Fibroblast of lung (primary cell): ENCODE measurements at regions not wholly inside any gene's neighbourhood (a gene's known extent, or its start where the extent isn't known, plus 50 kb on each side); places are given as distances from the start of the nearest gene placed in this dataset.

ENCODE experiments used
- DNase-seq, 2 donors: peaks; one replicate each; pipeline versions ENCODE4 v3.0.0 to v3.0.0-alpha.2; 2010; ENCODE audit warnings: low read depth in 2 of 2
- H2AFZ ChIP-seq: 2 replicates; pipeline ENCODE4 v1.5.1; 2012; ENCODE audit warnings: low read length, control low read depth, inconsistent platforms
- H3K27ac ChIP-seq: 2 replicates; pipeline ENCODE4 v1.5.1; 2011; ENCODE audit warnings: low read length, control low read depth; ENCODE audit not compliant: insufficient read depth
- H3K27me3 ChIP-seq: 2 replicates; pipeline ENCODE4 v1.5.1; 2011; ENCODE audit warnings: mild to moderate bottlenecking, low read length; ENCODE audit not compliant: control insufficient read depth, insufficient read depth
- H3K36me3 ChIP-seq: 2 replicates; pipeline ENCODE4 v1.5.1; 2011; ENCODE audit warnings: low read length; ENCODE audit not compliant: control insufficient read depth, insufficient read depth
- H3K4me1 ChIP-seq: 2 replicates; pipeline ENCODE4 v1.5.1; 2011; ENCODE audit warnings: low read length; ENCODE audit not compliant: control insufficient read depth, insufficient read depth; ENCODE audit errors: extremely low read depth
- H3K4me2 ChIP-seq: 2 replicates; pipeline ENCODE4 v1.5.1; 2011; ENCODE audit warnings: low read length, control low read depth; ENCODE audit not compliant: insufficient read depth; ENCODE audit errors: extremely low read depth
- H3K4me3 ChIP-seq, 4 experiments: fragments of 200-600 bp in 1 of 4; sonication (generic) in 1 of 4; replicated peaks in 1 of 4; 2 replicates each; pipeline ENCODE4 v1.5.1; 2011 to 2016; ENCODE audit warnings: low read length in 4 of 4, low read depth in 3 of 4, mild to moderate bottlenecking in 3 of 4, control low read depth in 2 of 4, inconsistent platforms in 1 of 4, mixed read lengths in 1 of 4; ENCODE audit not compliant: insufficient read depth in 1 of 4; ENCODE audit errors: control extremely low read depth in 1 of 4
- H3K79me2 ChIP-seq: 2 replicates; pipeline ENCODE4 v1.5.1; 2012; ENCODE audit warnings: mild to moderate bottlenecking, low read length, inconsistent platforms; ENCODE audit not compliant: control insufficient read depth, insufficient read depth
- H3K9ac ChIP-seq: 2 replicates; pipeline ENCODE4 v1.5.1; 2011; ENCODE audit warnings: mild to moderate bottlenecking, low read length, control low read depth; ENCODE audit not compliant: insufficient read depth
- H3K9me3 ChIP-seq: 2 replicates; pipeline ENCODE4 v1.5.1; 2012; ENCODE audit warnings: low read depth, low read length; ENCODE audit not compliant: control insufficient read depth, insufficient read depth
- H4K20me1 ChIP-seq: 2 replicates; pipeline ENCODE4 v1.5.1; 2011; ENCODE audit warnings: low read length; ENCODE audit not compliant: control insufficient read depth, insufficient read depth; ENCODE audit errors: extremely low read depth
- EZH2 ChIP-seq: IDR thresholded peaks from 2 replicates; pipeline ENCODE4 v1.5.1; 2012; ENCODE audit warnings: low read length, control low read depth, mild to moderate bottlenecking; ENCODE audit errors: missing control alignments
- TF ChIP-seq, protein P1 (sequence below), 2 donors: IDR thresholded peaks in 1 of 2; conservative IDR thresholded peaks in 1 of 2; 1 replicate in 1 of 2; 2 replicates in 1 of 2; pipeline ENCODE4 v1.5.1; 2011 to 2012; ENCODE audit warnings: low read length in 2 of 2, control low read depth in 1 of 2, inconsistent platforms in 1 of 2, low read depth in 1 of 2, mild to moderate bottlenecking in 1 of 2

DNA sequence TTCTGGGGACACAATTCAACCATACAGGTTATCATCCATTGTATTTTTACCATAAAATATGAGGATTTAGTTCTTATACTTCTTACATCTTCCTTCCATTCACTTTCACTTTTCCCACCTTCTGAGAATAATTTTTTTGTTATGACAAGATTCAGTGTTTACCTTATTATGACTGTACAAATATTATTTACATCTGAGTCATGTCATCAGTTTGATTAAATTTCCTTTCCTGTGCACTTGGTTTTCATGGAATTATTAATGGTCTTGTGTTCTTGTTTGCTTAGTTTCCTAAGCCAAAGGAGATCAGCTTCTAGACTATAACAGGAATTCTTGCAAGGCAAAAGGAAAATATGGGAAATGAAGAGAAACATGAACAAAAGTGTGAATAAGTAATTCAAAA is 366.5 kb downstream of the TMEM38B start:
- TF ChIP-seq, protein P1, sequence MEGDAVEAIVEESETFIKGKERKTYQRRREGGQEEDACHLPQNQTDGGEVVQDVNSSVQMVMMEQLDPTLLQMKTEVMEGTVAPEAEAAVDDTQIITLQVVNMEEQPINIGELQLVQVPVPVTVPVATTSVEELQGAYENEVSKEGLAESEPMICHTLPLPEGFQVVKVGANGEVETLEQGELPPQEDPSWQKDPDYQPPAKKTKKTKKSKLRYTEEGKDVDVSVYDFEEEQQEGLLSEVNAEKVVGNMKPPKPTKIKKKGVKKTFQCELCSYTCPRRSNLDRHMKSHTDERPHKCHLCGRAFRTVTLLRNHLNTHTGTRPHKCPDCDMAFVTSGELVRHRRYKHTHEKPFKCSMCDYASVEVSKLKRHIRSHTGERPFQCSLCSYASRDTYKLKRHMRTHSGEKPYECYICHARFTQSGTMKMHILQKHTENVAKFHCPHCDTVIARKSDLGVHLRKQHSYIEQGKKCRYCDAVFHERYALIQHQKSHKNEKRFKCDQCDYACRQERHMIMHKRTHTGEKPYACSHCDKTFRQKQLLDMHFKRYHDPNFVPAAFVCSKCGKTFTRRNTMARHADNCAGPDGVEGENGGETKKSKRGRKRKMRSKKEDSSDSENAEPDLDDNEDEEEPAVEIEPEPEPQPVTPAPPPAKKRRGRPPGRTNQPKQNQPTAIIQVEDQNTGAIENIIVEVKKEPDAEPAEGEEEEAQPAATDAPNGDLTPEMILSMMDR (conservative IDR thresholded peaks at IDR 0.05 in 1 of 2, IDR thresholded peaks at IDR 0.05 in 1 of 2; ENCODE audit: low read depth in 1 of 2, low read length in 2 of 2): no peak
- no peak for TF ChIP-seq EZH2
- H3K4me3 ChIP-seq: no peak overlapping the region
- no peaks in the 10 kb centered on the region for H3K9me3 ChIP-seq
- H3K4me1 ChIP-seq: no peaks in the 10 kb centered on the region
- H3K36me3 ChIP-seq: no peaks in the 10 kb centered on the region
- DNase-seq: no peak
- H3K27me3 ChIP-seq: no peaks in the 10 kb centered on the region
- no peaks in the 10 kb centered on the region for H4K20me1 ChIP-seq
- H3K27ac ChIP-seq: no peak overlapping the region
- no peak overlapping the region for H3K9ac ChIP-seq
- H2AFZ ChIP-seq: no peak overlapping the region
- H3K4me2 ChIP-seq: no peak overlapping the region
- no peaks in the 10 kb centered on the region for H3K79me2 ChIP-seq

DNA sequence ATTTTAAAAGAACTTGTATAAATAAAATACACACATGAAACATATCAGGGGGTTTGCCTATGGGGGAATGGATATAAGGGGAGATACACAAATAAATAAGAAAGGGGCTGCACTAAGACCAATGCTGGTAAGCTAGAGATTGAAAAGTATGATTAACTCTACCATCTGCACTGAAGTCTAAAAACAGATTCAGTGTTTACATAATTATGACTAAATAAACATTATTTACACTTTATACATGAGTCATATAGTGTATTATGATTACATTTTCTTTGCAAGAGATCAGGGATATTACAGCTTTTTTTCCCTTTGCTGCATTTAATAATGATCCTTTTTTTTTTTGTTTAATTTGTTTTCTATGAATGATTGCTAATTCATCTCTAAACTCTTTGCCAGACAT is 367.9 kb downstream of the TMEM38B start:
- Histone ChIP-seq H3K4me2 (no peak overlapping the region), H4K20me1 (no peaks in the 10 kb centered on the region), H3K27ac (no peak overlapping the region), H3K4me1 (no peaks in the 10 kb centered on the region), H3K36me3 (no peaks in the 10 kb centered on the region), H3K4me3 (no peak overlapping the region), H2AFZ (no peak overlapping the region), H3K9me3 (no peaks in the 10 kb centered on the region), H3K79me2 (no peaks in the 10 kb centered on the region), H3K9ac (no peak overlapping the region), H3K27me3 (no peaks in the 10 kb centered on the region)
- TF ChIP-seq, protein P1 (conservative IDR thresholded peaks at IDR 0.05 in 1 of 2, IDR thresholded peaks at IDR 0.05 in 1 of 2; ENCODE audit: low read depth in 1 of 2, low read length in 2 of 2): no peak
- TF ChIP-seq EZH2: no peak
- peak in 1 of 2 donors; percentile 15 for DNase-seq

DNA sequence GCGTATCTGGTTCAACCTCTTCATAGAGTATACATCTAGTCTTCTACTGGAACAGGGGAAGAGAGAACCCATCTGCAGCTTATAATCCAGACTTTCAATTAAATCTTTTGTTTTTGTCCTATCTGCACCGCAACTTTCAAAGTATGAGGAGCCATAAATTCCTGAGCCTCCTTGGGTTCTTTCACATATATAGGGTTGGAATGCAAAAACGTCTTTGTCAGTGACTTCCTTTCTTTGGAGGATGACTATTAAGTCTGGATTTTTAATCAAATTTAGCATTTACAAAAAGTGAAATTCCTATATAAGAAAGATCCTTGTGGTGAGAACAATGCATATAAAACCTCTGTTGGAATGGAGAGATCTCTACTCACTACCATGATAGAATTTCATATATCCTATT is 370.8 kb downstream of the TMEM38B start:
- H3K27ac ChIP-seq: no peak overlapping the region
- H3K79me2 ChIP-seq: no peaks in the 10 kb centered on the region
- H3K4me1 ChIP-seq: no peaks in the 10 kb centered on the region
- H2AFZ ChIP-seq: no peak overlapping the region
- no peak for TF ChIP-seq EZH2
- TF ChIP-seq, protein P1 (conservative IDR thresholded peaks at IDR 0.05 in 1 of 2, IDR thresholded peaks at IDR 0.05 in 1 of 2; ENCODE audit: low read depth in 1 of 2, low read length in 2 of 2): no peak
- no peak overlapping the region for H3K4me2 ChIP-seq
- no peaks in the 10 kb centered on the region for H3K27me3 ChIP-seq
- H4K20me1 ChIP-seq: no peaks in the 10 kb centered on the region
- H3K36me3 ChIP-seq: no peaks in the 10 kb centered on the region
- no peak overlapping the region for H3K9ac ChIP-seq
- H3K4me3 ChIP-seq: no peak overlapping the region
- no peaks in the 10 kb centered on the region for H3K9me3 ChIP-seq
- no peak for DNase-seq
